Prostate gland (tissue), 2 donors: ENCODE measurements at regions not wholly inside any gene's neighbourhood (a gene's known extent, or its start where the extent isn't known, plus 50 kb on each side); places are given as distances from the start of the nearest gene placed in this dataset.

ENCODE experiments used
- POLR2A ChIP-seq: fragments of 450-650 bp; IDR thresholded peaks from one replicate; pipeline ENCODE4 v1.6.1; 2016; ENCODE audit warnings: antibody characterized with exemption, mild to moderate bottlenecking
- TF ChIP-seq, protein P1 (sequence below), 4 experiments: fragments of 200-600 bp in 2 of 4; fragments of 450-650 bp in 2 of 4; sonication (generic) in 2 of 4; IDR thresholded peaks; 1 replicate in 3 of 4; 2 replicates in 1 of 4; pipeline ENCODE4 v1.5.1; 2016 to 2019; ENCODE audit warnings: antibody characterized with exemption in 4 of 4, mild to moderate bottlenecking in 2 of 4, moderate library complexity in 2 of 4

DNA sequence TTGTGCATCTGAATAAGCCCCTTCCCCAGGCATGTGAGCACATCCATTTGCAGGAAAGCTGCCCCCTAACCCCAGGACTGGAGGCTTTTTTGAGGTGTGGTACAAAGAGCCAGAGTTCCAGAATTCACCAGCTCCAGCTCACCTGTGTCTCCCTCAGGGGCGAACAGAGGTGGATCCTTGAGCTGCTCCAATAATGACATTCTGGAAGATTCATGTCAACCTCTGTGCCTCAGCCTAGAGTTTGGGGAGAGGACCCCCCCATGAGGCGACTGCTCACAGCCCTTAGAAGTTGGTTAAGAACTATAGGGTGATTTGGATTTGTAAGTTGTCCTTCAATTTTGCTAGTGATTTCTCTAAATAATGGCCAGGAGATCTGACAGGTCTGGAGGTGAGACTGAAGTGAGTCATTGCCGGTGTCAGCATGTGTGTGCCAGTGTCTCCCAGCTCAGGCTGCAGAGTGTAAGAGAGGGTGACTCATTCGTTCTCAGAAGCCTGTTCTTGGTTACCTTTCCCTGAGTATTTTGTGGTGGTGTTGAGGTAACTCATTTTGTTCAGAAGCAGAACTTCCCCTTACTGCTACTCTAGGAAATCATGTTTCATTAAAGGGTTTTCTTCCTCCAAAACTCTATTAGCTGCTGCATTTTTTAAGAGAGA, 136.9 kb upstream of the TOPAZ1 start:
- TF ChIP-seq POLR2A, result no peak
- TF ChIP-seq, protein P1, sequence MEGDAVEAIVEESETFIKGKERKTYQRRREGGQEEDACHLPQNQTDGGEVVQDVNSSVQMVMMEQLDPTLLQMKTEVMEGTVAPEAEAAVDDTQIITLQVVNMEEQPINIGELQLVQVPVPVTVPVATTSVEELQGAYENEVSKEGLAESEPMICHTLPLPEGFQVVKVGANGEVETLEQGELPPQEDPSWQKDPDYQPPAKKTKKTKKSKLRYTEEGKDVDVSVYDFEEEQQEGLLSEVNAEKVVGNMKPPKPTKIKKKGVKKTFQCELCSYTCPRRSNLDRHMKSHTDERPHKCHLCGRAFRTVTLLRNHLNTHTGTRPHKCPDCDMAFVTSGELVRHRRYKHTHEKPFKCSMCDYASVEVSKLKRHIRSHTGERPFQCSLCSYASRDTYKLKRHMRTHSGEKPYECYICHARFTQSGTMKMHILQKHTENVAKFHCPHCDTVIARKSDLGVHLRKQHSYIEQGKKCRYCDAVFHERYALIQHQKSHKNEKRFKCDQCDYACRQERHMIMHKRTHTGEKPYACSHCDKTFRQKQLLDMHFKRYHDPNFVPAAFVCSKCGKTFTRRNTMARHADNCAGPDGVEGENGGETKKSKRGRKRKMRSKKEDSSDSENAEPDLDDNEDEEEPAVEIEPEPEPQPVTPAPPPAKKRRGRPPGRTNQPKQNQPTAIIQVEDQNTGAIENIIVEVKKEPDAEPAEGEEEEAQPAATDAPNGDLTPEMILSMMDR (IDR thresholded peaks at IDR 0.05), result no peak
